Hepatocyte (in vitro differentiated cells): ENCODE measurements at regions not wholly inside any gene's neighbourhood (a gene's known extent, or its start where the extent isn't known, plus 50 kb on each side); places are given as distances from the start of the nearest gene placed in this dataset.

ENCODE experiments used
- EZH2 ChIP-seq: fragments of 200-600 bp; sonication (generic); IDR thresholded peaks from 2 replicates; pipeline ENCODE4 v1.6.1; 2016; ENCODE audit warnings: antibody characterized with exemption, mild to moderate bottlenecking, borderline replicate concordance
- TF ChIP-seq, protein P1 (sequence below): fragments of 200-600 bp; sonication (generic); IDR thresholded peaks from 2 replicates; pipeline ENCODE4 v1.5.1; 2016; ENCODE audit warnings: antibody characterized with exemption, mild to moderate bottlenecking; ENCODE audit not compliant: poor library complexity

DNA sequence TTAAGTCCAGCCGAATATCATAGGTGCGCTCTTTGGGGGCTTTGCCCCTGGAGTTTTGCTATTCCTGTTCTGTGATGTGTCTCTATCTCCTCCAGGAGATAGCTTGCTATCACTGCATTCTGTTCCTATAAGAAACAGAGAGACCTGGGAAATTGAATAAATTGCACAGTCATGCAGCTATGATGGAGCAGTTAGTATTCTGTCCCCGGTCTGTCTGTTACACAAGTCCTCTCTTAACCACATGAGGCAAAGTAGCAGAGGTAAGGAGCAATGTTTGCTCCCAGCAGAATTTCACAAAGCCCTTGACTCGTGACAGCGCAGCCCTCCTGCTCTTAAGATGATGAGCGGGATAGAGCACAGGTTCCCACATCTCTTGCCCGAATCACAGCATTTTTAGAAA is 63.9 kb upstream of the GRHL3 start:
- TF ChIP-seq, protein P1, sequence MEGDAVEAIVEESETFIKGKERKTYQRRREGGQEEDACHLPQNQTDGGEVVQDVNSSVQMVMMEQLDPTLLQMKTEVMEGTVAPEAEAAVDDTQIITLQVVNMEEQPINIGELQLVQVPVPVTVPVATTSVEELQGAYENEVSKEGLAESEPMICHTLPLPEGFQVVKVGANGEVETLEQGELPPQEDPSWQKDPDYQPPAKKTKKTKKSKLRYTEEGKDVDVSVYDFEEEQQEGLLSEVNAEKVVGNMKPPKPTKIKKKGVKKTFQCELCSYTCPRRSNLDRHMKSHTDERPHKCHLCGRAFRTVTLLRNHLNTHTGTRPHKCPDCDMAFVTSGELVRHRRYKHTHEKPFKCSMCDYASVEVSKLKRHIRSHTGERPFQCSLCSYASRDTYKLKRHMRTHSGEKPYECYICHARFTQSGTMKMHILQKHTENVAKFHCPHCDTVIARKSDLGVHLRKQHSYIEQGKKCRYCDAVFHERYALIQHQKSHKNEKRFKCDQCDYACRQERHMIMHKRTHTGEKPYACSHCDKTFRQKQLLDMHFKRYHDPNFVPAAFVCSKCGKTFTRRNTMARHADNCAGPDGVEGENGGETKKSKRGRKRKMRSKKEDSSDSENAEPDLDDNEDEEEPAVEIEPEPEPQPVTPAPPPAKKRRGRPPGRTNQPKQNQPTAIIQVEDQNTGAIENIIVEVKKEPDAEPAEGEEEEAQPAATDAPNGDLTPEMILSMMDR, result no peak
- no peak for TF ChIP-seq EZH2
